ENCODE measurements at regions not wholly inside any gene's neighbourhood (a gene's known extent, or its start where the extent isn't known, plus 50 kb on each side); places are given as distances from the start of the nearest gene placed in this dataset.

DNA sequence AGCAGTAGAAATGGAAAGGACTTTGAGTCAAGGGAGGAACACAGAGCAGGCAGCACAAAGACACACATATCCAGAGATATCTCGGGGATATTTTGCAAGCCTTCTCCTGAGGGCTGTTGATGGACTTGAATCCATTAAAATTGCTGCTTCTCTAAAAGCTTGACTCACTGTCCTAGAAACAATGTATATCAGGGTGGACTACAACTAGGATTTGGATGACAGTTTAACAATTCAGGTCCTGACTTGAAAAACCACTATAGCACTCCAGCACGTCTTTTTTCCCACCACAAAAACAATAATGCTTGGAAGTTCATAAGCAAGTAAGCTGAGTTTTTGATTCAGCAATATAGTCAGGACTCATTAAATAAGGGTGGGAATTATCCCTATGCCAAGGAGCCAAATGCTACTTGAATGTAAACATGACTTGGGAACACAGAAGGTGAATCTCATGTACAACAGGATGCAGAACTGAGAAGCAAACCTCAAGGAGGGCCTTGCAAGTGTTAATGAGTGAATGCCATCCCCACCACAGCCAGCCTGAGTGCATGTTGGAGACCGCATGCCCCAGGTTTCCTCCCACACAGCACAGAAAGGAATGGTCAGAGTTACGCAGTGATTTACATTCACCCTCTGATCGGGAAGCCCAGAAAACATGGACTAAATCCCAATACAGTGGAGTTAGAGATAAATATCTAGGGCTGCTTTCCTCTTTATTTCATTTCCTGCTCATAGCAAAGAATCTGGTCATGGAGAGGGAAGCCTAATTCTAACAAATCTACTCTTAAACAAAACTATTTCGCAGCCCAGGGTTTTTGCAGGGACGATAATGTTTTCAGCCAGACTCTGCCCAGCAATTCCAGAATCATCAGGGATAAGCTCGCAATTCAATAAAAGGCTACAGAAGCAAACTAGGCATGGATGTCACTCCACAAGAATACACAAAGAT lies 98.4 kb upstream of the OR9G4 start:
- TF ChIP-seq REST (IDR thresholded peaks at IDR 0.05; ENCODE audit: insufficient read depth in 1 of 2, low read depth in 2 of 2, low read length in 2 of 2), result no peak
- TF ChIP-seq POLR2AphosphoS5 (IDR thresholded peaks at IDR 0.05; ENCODE audit: low read depth, low read length), result no peak
- no peak for TF ChIP-seq TAF1 (IDR thresholded peaks at IDR 0.05; ENCODE audit: borderline replicate concordance, insufficient read depth, low read length)
- TF ChIP-seq SIN3A (IDR thresholded peaks at IDR 0.05; ENCODE audit: borderline replicate concordance, insufficient read depth, low read length), result no peak

Measured in PFSK-1 (cell line).